Endothelial cell of umbilical vein (primary cell): ENCODE measurements at regions not wholly inside any gene's neighbourhood (a gene's known extent, or its start where the extent isn't known, plus 50 kb on each side); places are given as distances from the start of the nearest gene placed in this dataset.

Experiments
- BruUV-seq: library from RNA; stranded (reverse); fragments of 400-500 nt; replicated peaks from 2 replicates; lab custom pipeline; 2021; lab: Mats Ljungman, UMichigan
- CTCF ChIA-PET: fragments of 300-600, 350-600 bp; sonication (Branson Sonifier 250); formaldehyde crosslinking; loops from one replicate; lab custom pipeline; 2021; ENCODE audit warnings: antibody characterized with exemption, inconsistent platforms; lab: Charles Lee
- POLR2A ChIA-PET: fragments of 300-600, 350-600 bp; sonication (Branson Sonifier 250); formaldehyde crosslinking; loops from one replicate; lab custom pipeline; 2021; ENCODE audit warnings: antibody characterized with exemption, inconsistent platforms; lab: Charles Lee
- DNase-seq: peaks from one replicate; pipeline ENCODE4 v3.0.0-alpha.2; 2011; ENCODE audit warnings: low read depth, low spot score
- FAIRE-seq: peaks from 2 replicates; lab custom pipeline; 2011; peaks lifted over from hg19 to GRCh38; lab: Jason Lieb, UNC
- H2AFZ ChIP-seq: 2 replicates; pipeline ENCODE4 v1.6.0; 2012; ENCODE audit warnings: low read depth, low read length, control low read depth, inconsistent platforms
- H3K27ac ChIP-seq: 2 replicates; pipeline ENCODE4 v1.5.1; 2011; ENCODE audit warnings: low read depth, mild to moderate bottlenecking, control low read depth, low read length, moderate library complexity; ENCODE audit not compliant: insufficient read depth
- H3K27me3 ChIP-seq, 2 experiments: 2 replicates each; pipeline versions ENCODE4 v1.6.0 to v1.6.1; 2011; ENCODE audit warnings: low read length in 2 of 2, mixed read lengths in 1 of 2; ENCODE audit not compliant: control insufficient read depth in 2 of 2, insufficient read depth in 2 of 2
- H3K36me3 ChIP-seq, 2 experiments: 2 replicates in 1 of 2; 3 replicates in 1 of 2; pipeline ENCODE4 v1.5.1; 2011; ENCODE audit warnings: low read length in 2 of 2, mild to moderate bottlenecking in 1 of 2, moderate library complexity in 1 of 2; ENCODE audit not compliant: control insufficient read depth in 2 of 2, insufficient read depth in 2 of 2; ENCODE audit errors: extremely low read depth in 1 of 2
- H3K4me1 ChIP-seq: 3 replicates; pipeline ENCODE4 v1.5.1; 2011; ENCODE audit warnings: mild to moderate bottlenecking, low read length; ENCODE audit not compliant: control insufficient read depth, insufficient read depth; ENCODE audit errors: extremely low read depth
- H3K4me2 ChIP-seq: 2 replicates; pipeline ENCODE4 v1.6.1; 2011; ENCODE audit warnings: low read length, control low read depth, mixed read lengths; ENCODE audit not compliant: insufficient read depth
- H3K4me3 ChIP-seq, 3 experiments: fragments of 200-600 bp in 1 of 3; sonication (generic), shearing (Covaris generic) in 1 of 3; replicated peaks in 1 of 3; 2 replicates each; pipeline ENCODE4 v1.5.1; 2011 to 2016; ENCODE audit warnings: control low read depth in 3 of 3, low read length in 3 of 3, mild to moderate bottlenecking in 2 of 3, inconsistent platforms in 1 of 3, low read depth in 1 of 3, moderate library complexity in 1 of 3; ENCODE audit not compliant: insufficient read depth in 1 of 3
- H3K79me2 ChIP-seq: 2 replicates; pipeline ENCODE4 v1.6.0; 2012; ENCODE audit warnings: low read length, inconsistent platforms; ENCODE audit not compliant: control insufficient read depth, insufficient read depth
- H3K9ac ChIP-seq: replicated peaks from 2 replicates; pipeline ENCODE3; 2011; ENCODE audit warnings: low read length, control low read depth; ENCODE audit not compliant: insufficient read depth; ENCODE audit errors: extremely low read depth
- H3K9me1 ChIP-seq: replicated peaks from 3 replicates; pipeline ENCODE4 v1.6.0; 2011; ENCODE audit warnings: mild to moderate bottlenecking, low read length; ENCODE audit not compliant: control insufficient read depth, insufficient read depth; ENCODE audit errors: extremely low read depth
- H3K9me3 ChIP-seq: replicated peaks from 2 replicates; pipeline ENCODE4 v1.5.1; 2012; ENCODE audit warnings: low read length, inconsistent platforms; ENCODE audit not compliant: control insufficient read depth, insufficient read depth
- H4K20me1 ChIP-seq: replicated peaks from 2 replicates; pipeline ENCODE3; 2011; ENCODE audit warnings: mild to moderate bottlenecking, low read length; ENCODE audit not compliant: control insufficient read depth, insufficient read depth; ENCODE audit errors: extremely low read depth
- CTCF ChIP-seq, 2 donors: IDR thresholded peaks; 1 replicate in 1 of 2; 2 replicates in 1 of 2; pipeline ENCODE4 v1.5.1; 2011; ENCODE audit warnings: low read length in 2 of 2, mild to moderate bottlenecking in 2 of 2, moderate library complexity in 2 of 2, control low read depth in 1 of 2, inconsistent platforms in 1 of 2, low read depth in 1 of 2; ENCODE audit not compliant: insufficient read depth in 1 of 2; ENCODE audit errors: extremely low read depth in 1 of 2
- FOS ChIP-seq: IDR thresholded peaks from 2 replicates; pipeline ENCODE4 v1.6.1; 2011; ENCODE audit warnings: mild to moderate bottlenecking, low read length, moderate library complexity, borderline replicate concordance; ENCODE audit not compliant: insufficient read depth
- GATA2 ChIP-seq: IDR thresholded peaks from 2 replicates; pipeline ENCODE4 v1.7.0; 2011; ENCODE audit warnings: low read depth, mild to moderate bottlenecking, moderate library complexity, mixed read lengths, low read length; ENCODE audit not compliant: insufficient read length, insufficient read depth
- JUN ChIP-seq: IDR thresholded peaks from 2 replicates; pipeline ENCODE4 v1.6.1; 2011; ENCODE audit warnings: borderline replicate concordance, low read depth; ENCODE audit not compliant: insufficient read length, insufficient read depth
- MAX ChIP-seq: IDR thresholded peaks from 2 replicates; pipeline ENCODE4 v1.6.1; 2011; ENCODE audit not compliant: insufficient read depth, insufficient read length
- POLR2AphosphoS5 ChIP-seq: IDR thresholded peaks from 2 replicates; pipeline ENCODE4 v1.6.1; 2012; ENCODE audit warnings: low read depth, mild to moderate bottlenecking, control low read depth, low read length, moderate library complexity; ENCODE audit not compliant: insufficient read depth
- dilution Hi-C: fragments of 300-500 bp; cut with MboI; formaldehyde crosslinking; loops from one replicate; pipeline ENCODE4 v1.15.0; 2019; ENCODE audit warnings: low sequenced_read_pairs; ENCODE audit not compliant: extremely low pct_ligation_motif_present
- intact Hi-C: fragments of 100-400 bp; cut with micrococcal nuclease; formaldehyde crosslinking; loops from one replicate; pipeline ENCODE4 v1.10.0; 2022

- ChIA-PET POLR2A (no interaction called here), CTCF (no interaction called here)
- no peak for DNase-seq
- Histone ChIP-seq H3K79me2 (no peaks in the 10 kb centered on the region), H3K9ac (no peak overlapping the region), H4K20me1 (no peaks in the 10 kb centered on the region), H2AFZ (no peak overlapping the region), H3K4me3 (no peak overlapping the region), H3K4me1 (no peaks in the 10 kb centered on the region), H3K9me3 (no peaks in the 10 kb centered on the region), H3K9me1 (no peaks in the 10 kb centered on the region), H3K27ac (no peak overlapping the region), H3K36me3 (no peaks in the 10 kb centered on the region), H3K27me3 (no peaks in the 10 kb centered on the region), H3K4me2 (no peak overlapping the region)
- no TSS peak for BruUV-seq
- dilution Hi-C loops (no loop called here), intact Hi-C loops (no loop called here)
- TF ChIP-seq MAX: no peak
- no peak for TF ChIP-seq GATA2
- no peak for TF ChIP-seq FOS
- TF ChIP-seq CTCF (IDR thresholded peaks at IDR 0.05; ENCODE audit: extremely low read depth in 1 of 2, insufficient read depth in 1 of 2, low read depth in 1 of 2, low read length in 2 of 2): no peak
- TF ChIP-seq POLR2AphosphoS5: no peak
- no peak for TF ChIP-seq JUN
- FAIRE-seq: no peak
These were observed 222.5 kb downstream of the USP6NL start for GRCh38 chr10:11388996-11389395.
